ENCODE measurements at regions not wholly inside any gene's neighbourhood (a gene's known extent, or its start where the extent isn't known, plus 50 kb on each side); places are given as distances from the start of the nearest gene placed in this dataset.

DNA sequence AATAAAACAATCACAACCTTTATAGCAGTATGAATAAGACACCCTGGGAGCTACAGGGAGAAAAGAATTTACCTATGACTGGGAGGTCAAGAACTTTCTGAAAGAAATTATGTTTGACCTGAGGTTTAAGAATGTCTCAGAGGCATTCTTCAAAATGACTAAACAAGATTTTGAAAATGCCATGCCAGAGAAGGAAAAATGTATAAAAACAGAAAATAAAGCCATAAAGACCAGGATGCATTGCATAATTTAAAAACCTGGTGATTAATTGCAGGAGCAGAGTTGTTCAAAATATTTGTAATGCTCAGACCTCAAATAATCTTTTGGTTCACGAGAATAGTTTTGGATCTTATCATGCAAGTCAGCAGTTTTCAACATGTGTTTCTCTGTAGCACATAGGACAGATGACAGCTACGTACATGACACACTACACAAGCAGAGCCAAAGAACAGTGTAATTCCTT is 954.7 kb upstream of the ARRDC3 start:
- Histone ChIP-seq H3K27me3 (ENCODE audit: insufficient read depth, low read length) (no peaks in the 10 kb centered on the region), H3K4me3 (ENCODE audit: insufficient read depth, low read length) (no peak overlapping the region), H3K27ac (ENCODE audit: low read depth, low read length) (no peak overlapping the region), H3K4me2 (ENCODE audit: insufficient read depth, low read length) (no peak overlapping the region), H2AFZ (ENCODE audit: low read length) (no peak overlapping the region), H3K4me1 (ENCODE audit: insufficient read depth, low read length) (no peaks in the 10 kb centered on the region), H3K79me2 (ENCODE audit: insufficient read depth, low read length) (no peaks in the 10 kb centered on the region), H3K9me3 (ENCODE audit: low read depth, low read length) (no peaks in the 10 kb centered on the region), H3K36me3 (ENCODE audit: insufficient read depth, low read length) (no peaks in the 10 kb centered on the region), H4K20me1 (ENCODE audit: insufficient read depth, low read length) (no peaks in the 10 kb centered on the region)
- TF ChIP-seq, protein P1, sequence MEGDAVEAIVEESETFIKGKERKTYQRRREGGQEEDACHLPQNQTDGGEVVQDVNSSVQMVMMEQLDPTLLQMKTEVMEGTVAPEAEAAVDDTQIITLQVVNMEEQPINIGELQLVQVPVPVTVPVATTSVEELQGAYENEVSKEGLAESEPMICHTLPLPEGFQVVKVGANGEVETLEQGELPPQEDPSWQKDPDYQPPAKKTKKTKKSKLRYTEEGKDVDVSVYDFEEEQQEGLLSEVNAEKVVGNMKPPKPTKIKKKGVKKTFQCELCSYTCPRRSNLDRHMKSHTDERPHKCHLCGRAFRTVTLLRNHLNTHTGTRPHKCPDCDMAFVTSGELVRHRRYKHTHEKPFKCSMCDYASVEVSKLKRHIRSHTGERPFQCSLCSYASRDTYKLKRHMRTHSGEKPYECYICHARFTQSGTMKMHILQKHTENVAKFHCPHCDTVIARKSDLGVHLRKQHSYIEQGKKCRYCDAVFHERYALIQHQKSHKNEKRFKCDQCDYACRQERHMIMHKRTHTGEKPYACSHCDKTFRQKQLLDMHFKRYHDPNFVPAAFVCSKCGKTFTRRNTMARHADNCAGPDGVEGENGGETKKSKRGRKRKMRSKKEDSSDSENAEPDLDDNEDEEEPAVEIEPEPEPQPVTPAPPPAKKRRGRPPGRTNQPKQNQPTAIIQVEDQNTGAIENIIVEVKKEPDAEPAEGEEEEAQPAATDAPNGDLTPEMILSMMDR (IDR thresholded peaks at IDR 0.05; ENCODE audit: extremely low read depth, low read depth, low read length): no peak
- peak; percentile 25 for DNase-seq (ENCODE audit: insufficient read length, low spot score, missing footprints)

DNA sequence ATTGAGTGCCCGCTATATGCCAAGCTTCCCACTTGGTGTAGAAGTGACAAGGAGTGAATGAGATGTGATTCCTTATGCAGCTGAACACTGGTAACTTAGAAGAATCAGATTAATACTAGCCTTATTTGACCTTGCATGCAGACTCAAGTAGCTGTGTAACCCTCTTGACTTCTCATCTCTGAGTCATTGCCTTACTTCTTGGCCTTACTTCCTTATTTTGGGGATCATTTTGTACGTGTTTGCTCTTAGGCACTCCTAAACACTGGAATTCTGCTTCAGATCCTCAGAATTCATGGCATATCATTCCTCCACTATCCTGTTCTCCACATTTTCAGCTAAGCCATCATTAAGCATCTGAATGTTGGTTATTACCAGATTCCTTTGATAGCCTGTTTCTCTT is 948.9 kb upstream of the ARRDC3 start:
- Histone ChIP-seq H4K20me1 (ENCODE audit: insufficient read depth, low read length) (no peaks in the 10 kb centered on the region), H3K79me2 (ENCODE audit: insufficient read depth, low read length) (no peaks in the 10 kb centered on the region), H3K4me1 (ENCODE audit: insufficient read depth, low read length) (no peaks in the 10 kb centered on the region), H2AFZ (ENCODE audit: low read length) (no peak overlapping the region), H3K9me3 (ENCODE audit: low read depth, low read length) (no peaks in the 10 kb centered on the region), H3K27ac (ENCODE audit: low read depth, low read length) (no peak overlapping the region), H3K4me3 (ENCODE audit: insufficient read depth, low read length) (no peak overlapping the region), H3K4me2 (ENCODE audit: insufficient read depth, low read length) (no peak overlapping the region), H3K36me3 (ENCODE audit: insufficient read depth, low read length) (no peaks in the 10 kb centered on the region), H3K27me3 (ENCODE audit: insufficient read depth, low read length) (no peaks in the 10 kb centered on the region)
- DNase-seq (ENCODE audit: insufficient read length, low spot score, missing footprints): no peak
- TF ChIP-seq, protein P1 (IDR thresholded peaks at IDR 0.05; ENCODE audit: extremely low read depth, low read depth, low read length): no peak

DNA sequence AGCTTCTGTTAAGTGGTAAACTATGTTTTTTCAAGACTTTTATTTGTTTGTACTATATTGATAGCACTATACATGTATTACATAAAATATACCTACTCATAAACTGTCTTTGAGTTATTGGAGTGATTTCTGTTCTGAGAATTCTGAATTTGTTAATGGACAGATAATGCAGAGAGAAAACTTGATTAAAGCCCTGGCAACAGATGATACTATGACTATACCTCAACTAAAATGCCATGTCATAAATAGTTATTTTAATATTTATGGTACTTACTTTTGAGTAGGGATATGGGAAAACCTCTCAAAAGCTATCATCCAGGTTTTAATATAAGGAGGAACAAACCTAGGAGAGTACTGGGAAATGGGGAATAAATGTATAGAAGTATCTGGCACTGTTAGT is 947.2 kb upstream of the ARRDC3 start:
- H3K4me1 ChIP-seq (ENCODE audit: insufficient read depth, low read length): no peaks in the 10 kb centered on the region
- H3K27me3 ChIP-seq (ENCODE audit: insufficient read depth, low read length): no peaks in the 10 kb centered on the region
- H3K36me3 ChIP-seq (ENCODE audit: insufficient read depth, low read length): no peaks in the 10 kb centered on the region
- DNase-seq (ENCODE audit: insufficient read length, low spot score, missing footprints): no peak
- TF ChIP-seq, protein P1 (IDR thresholded peaks at IDR 0.05; ENCODE audit: extremely low read depth, low read depth, low read length): no peak
- H3K9me3 ChIP-seq (ENCODE audit: low read depth, low read length): no peaks in the 10 kb centered on the region
- no peak overlapping the region for H3K27ac ChIP-seq (ENCODE audit: low read depth, low read length)
- H3K4me2 ChIP-seq (ENCODE audit: insufficient read depth, low read length): no peak overlapping the region
- no peak overlapping the region for H2AFZ ChIP-seq (ENCODE audit: low read length)
- no peak overlapping the region for H3K4me3 ChIP-seq (ENCODE audit: insufficient read depth, low read length)
- H4K20me1 ChIP-seq (ENCODE audit: insufficient read depth, low read length): no peaks in the 10 kb centered on the region
- no peaks in the 10 kb centered on the region for H3K79me2 ChIP-seq (ENCODE audit: insufficient read depth, low read length)

DNA sequence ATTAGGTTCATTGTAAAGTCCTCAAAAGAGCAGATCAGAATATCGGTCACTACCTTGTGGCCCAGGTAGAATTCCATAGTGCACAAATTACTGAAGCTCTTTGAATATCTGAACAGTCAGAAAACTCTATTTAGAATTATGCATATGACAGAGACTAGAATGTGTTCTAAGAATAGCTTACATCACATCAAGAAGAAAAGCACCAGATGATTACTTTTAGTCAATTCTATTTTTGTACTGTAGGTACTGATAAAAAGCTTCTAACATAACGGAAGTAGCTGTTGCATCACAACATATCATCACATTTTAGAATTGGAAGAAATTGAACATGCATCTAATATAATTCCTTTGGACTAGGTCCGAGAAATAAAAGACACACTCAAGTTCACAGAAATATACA is 946.6 kb upstream of the ARRDC3 start:
- Histone ChIP-seq H3K27me3 (ENCODE audit: insufficient read depth, low read length) (no peaks in the 10 kb centered on the region), H4K20me1 (ENCODE audit: insufficient read depth, low read length) (no peaks in the 10 kb centered on the region), H3K4me2 (ENCODE audit: insufficient read depth, low read length) (no peak overlapping the region), H3K9me3 (ENCODE audit: low read depth, low read length) (no peaks in the 10 kb centered on the region), H3K4me3 (ENCODE audit: insufficient read depth, low read length) (no peak overlapping the region), H3K36me3 (ENCODE audit: insufficient read depth, low read length) (no peaks in the 10 kb centered on the region), H3K4me1 (ENCODE audit: insufficient read depth, low read length) (no peaks in the 10 kb centered on the region), H3K79me2 (ENCODE audit: insufficient read depth, low read length) (no peaks in the 10 kb centered on the region), H2AFZ (ENCODE audit: low read length) (no peak overlapping the region), H3K27ac (ENCODE audit: low read depth, low read length) (no peak overlapping the region)
- TF ChIP-seq, protein P1 (IDR thresholded peaks at IDR 0.05; ENCODE audit: extremely low read depth, low read depth, low read length): no peak
- no peak for DNase-seq (ENCODE audit: insufficient read length, low spot score, missing footprints)
